ENCODE measurements at regions not wholly inside any gene's neighbourhood (a gene's known extent, or its start where the extent isn't known, plus 50 kb on each side); places are given as distances from the start of the nearest gene placed in this dataset.

DNA sequence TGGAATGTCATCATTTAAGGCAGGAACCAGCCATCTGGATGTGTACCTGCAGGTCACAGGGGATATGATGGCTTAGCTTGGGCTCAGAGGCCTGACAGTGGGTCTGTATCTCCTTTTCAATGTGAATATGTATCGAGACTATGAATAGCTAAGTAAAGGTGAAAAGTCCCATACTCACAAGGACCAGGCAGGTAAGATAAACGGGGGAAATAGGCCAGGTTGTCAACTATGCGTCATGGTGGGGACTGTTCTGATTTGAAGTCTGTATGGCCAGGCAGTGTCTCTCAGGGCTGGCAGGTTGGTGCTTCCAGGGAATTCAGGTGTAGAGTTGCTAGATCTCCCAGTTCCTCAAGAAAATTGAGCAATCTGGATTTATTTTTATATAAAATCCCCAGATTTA is 987.9 kb upstream of the WWC1 start:
- Mint-ChIP-seq H3K4me3 (no peak overlapping the region), H3K36me3 (ENCODE audit: low read depth) (no peaks in the 10 kb centered on the region), H3K27ac (no peak overlapping the region), H3K27me3 (no peaks in the 10 kb centered on the region), H3K4me1 (ENCODE audit: low read depth) (no peaks in the 10 kb centered on the region), H3K9me3 (peaks cover 45% of the 10 kb centered on the region)
- intact Hi-C loops (cut with micrococcal nuclease): no loop called here

- H3K4me1 Mint-ChIP-seq (ENCODE audit: low read depth): no peaks in the 10 kb centered on the region
- H3K9me3 Mint-ChIP-seq: peaks cover 33% of the 10 kb centered on the region
- no peaks in the 10 kb centered on the region for H3K27me3 Mint-ChIP-seq
- no peaks in the 10 kb centered on the region for H3K36me3 Mint-ChIP-seq (ENCODE audit: low read depth)
- intact Hi-C loops (cut with micrococcal nuclease): no loop called here
- no peak overlapping the region for H3K27ac Mint-ChIP-seq
- H3K4me3 Mint-ChIP-seq: no peak overlapping the region
Observed at GRCh38 chr5:167304834-167305469, 986.5 kb upstream of the WWC1 start.

- H3K27ac Mint-ChIP-seq: no peak overlapping the region
- no peaks in the 10 kb centered on the region for H3K36me3 Mint-ChIP-seq (ENCODE audit: low read depth)
- peaks cover 25% of the 10 kb centered on the region for H3K9me3 Mint-ChIP-seq
- H3K4me1 Mint-ChIP-seq (ENCODE audit: low read depth): no peaks in the 10 kb centered on the region
- intact Hi-C loops (cut with micrococcal nuclease): no loop called here
- no peak overlapping the region for H3K4me3 Mint-ChIP-seq
- no peaks in the 10 kb centered on the region for H3K27me3 Mint-ChIP-seq
Observed at GRCh38 chr5:167305591-167306213, 985.7 kb upstream of the WWC1 start.

- Mint-ChIP-seq H3K4me1 (ENCODE audit: low read depth) (no peaks in the 10 kb centered on the region), H3K9me3 (peaks cover 13% of the 10 kb centered on the region), H3K4me3 (no peak overlapping the region), H3K27me3 (no peaks in the 10 kb centered on the region), H3K36me3 (ENCODE audit: low read depth) (no peaks in the 10 kb centered on the region), H3K27ac (no peak overlapping the region)
- intact Hi-C loops (cut with micrococcal nuclease): no loop called here
Observed at GRCh38 chr5:167307042-167307441, 984.4 kb upstream of the WWC1 start.

GRCh38 chr5:167308466-167308865 is 983.0 kb upstream of the WWC1 start:
- Mint-ChIP-seq H3K27ac (no peak overlapping the region), H3K4me3 (no peak overlapping the region), H3K36me3 (ENCODE audit: low read depth) (no peaks in the 10 kb centered on the region)

DNA sequence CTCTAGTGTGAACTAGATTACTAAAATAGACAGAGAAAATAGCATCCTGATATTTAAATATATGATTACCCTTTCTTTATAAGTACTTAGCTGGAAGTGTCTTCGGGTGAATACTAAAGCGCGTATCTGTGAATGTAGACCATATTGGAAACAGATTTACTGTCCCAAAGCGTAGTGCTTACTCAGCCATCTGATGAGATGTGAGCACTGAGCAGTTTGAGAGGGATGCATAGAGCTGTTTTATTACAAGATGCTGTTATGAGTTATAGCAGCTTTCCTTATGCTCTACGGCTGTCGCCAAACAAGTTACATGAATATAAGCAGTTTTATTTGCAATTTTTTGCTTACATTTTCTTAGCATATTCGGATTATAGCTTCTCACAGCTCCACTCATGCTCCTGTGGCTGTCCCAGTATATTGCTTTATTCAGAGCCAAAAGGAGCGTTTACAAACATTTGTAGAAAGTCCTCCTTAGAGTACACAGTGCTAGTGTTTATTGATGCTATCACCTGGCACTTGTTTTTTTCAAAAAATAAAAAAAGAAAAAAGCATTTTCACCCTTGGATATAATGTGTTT is 981.4 kb upstream of the WWC1 start:
- Mint-ChIP-seq H3K4me3 (no peak overlapping the region), H3K36me3 (ENCODE audit: low read depth) (no peaks in the 10 kb centered on the region), H3K9me3 (no peaks in the 10 kb centered on the region), H3K27me3 (no peaks in the 10 kb centered on the region), H3K27ac (no peak overlapping the region), H3K4me1 (ENCODE audit: low read depth) (no peaks in the 10 kb centered on the region)
- intact Hi-C loops (cut with micrococcal nuclease): no loop called here

More at GRCh38 chr5:167308466-167308865, 983.0 kb upstream of the WWC1 start:
- Mint-ChIP-seq H3K4me1 (ENCODE audit: low read depth) (no peaks in the 10 kb centered on the region), H3K9me3 (no peaks in the 10 kb centered on the region), H3K27me3 (no peaks in the 10 kb centered on the region)
- intact Hi-C loops (cut with micrococcal nuclease): no loop called here

GRCh38 chr5:167311340-167311739 is 980.1 kb upstream of the WWC1 start:
- Mint-ChIP-seq H3K9me3 (no peaks in the 10 kb centered on the region), H3K36me3 (ENCODE audit: low read depth) (no peaks in the 10 kb centered on the region), H3K4me1 (ENCODE audit: low read depth) (no peaks in the 10 kb centered on the region), H3K4me3 (no peak overlapping the region), H3K27ac (no peak overlapping the region), H3K27me3 (no peaks in the 10 kb centered on the region)
- intact Hi-C loops (cut with micrococcal nuclease): no loop called here

GRCh38 chr5:167312225-167312624 is 979.2 kb upstream of the WWC1 start:
- Mint-ChIP-seq H3K27ac (no peak overlapping the region), H3K27me3 (no peaks in the 10 kb centered on the region), H3K4me1 (ENCODE audit: low read depth) (no peaks in the 10 kb centered on the region), H3K36me3 (ENCODE audit: low read depth) (no peaks in the 10 kb centered on the region), H3K9me3 (no peaks in the 10 kb centered on the region), H3K4me3 (no peak overlapping the region)
- intact Hi-C loops (cut with micrococcal nuclease): no loop called here

DNA sequence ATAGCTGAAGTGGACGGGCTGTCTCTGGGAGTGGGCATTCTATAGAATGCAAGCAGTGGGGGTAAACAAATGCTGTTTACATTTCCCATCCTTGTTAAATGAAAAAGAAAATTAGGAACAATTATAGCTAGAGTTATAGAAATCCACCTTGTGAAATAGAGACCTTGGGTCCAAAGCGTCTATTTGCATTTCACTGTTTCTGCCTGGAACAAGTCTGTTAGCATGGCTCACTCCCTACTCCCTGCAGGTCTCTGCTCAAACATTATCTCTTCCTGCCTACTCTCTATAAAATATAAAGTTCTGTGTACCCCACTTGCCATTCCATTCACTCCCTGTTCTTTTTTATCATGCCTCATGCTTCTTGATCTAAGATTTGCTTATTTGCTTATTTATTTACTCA is 975.7 kb upstream of the WWC1 start:
- Mint-ChIP-seq H3K9me3 (no peaks in the 10 kb centered on the region), H3K27me3 (no peaks in the 10 kb centered on the region), H3K27ac (no peak overlapping the region), H3K4me3 (no peak overlapping the region), H3K36me3 (ENCODE audit: low read depth) (no peaks in the 10 kb centered on the region), H3K4me1 (ENCODE audit: low read depth) (no peaks in the 10 kb centered on the region)
- intact Hi-C loops (cut with micrococcal nuclease): no loop called here

- Mint-ChIP-seq H3K4me1 (ENCODE audit: low read depth) (no peaks in the 10 kb centered on the region), H3K36me3 (ENCODE audit: low read depth) (no peaks in the 10 kb centered on the region), H3K27ac (no peak overlapping the region), H3K9me3 (no peaks in the 10 kb centered on the region), H3K27me3 (no peaks in the 10 kb centered on the region), H3K4me3 (no peak overlapping the region)
- intact Hi-C loops (cut with micrococcal nuclease): no loop called here
Observed at GRCh38 chr5:167317884-167318283, 973.6 kb upstream of the WWC1 start.

DNA sequence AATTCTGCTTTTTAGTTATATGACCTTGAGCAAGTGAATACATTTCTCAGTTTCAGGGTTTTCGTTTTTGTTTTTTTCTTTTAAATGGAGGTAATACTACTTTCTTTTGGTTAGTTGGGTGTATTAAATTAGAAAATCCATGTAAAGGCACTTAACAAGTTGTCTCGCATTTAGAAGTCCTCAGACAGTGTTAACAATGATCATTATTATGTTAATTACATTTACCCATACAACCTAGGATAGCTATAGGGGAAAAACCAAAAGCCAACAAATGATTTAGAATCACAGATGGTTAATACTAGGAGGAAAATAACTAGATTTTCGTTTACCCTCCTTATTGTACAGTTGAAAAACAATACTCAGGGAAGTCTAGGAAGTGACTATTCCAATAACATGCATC is 972.2 kb upstream of the WWC1 start:
- Mint-ChIP-seq H3K27ac (no peak overlapping the region), H3K27me3 (no peaks in the 10 kb centered on the region), H3K4me3 (no peak overlapping the region), H3K4me1 (ENCODE audit: low read depth) (no peaks in the 10 kb centered on the region), H3K9me3 (no peaks in the 10 kb centered on the region), H3K36me3 (ENCODE audit: low read depth) (no peaks in the 10 kb centered on the region)
- intact Hi-C loops (cut with micrococcal nuclease): no loop called here

DNA sequence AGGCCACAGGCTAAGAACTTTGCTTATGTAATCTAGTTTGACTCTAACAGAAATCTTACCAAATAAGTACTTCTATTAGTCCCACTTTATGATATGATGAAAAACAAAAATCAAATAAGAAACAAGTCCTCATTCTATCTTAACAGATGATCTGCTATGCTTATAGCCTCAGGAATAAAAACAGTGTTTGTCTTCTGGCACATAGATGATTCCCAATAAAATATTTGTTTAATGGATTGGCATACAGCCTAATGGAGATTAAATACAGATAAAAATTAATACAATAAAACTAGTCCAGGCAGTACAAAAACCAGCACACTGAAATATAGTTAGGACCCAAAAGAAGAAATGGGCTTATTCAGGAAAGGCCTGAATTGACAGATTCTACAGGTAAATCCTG is 971.4 kb upstream of the WWC1 start:
- Mint-ChIP-seq H3K4me3 (no peak overlapping the region), H3K4me1 (ENCODE audit: low read depth) (no peaks in the 10 kb centered on the region), H3K27me3 (no peaks in the 10 kb centered on the region), H3K9me3 (no peaks in the 10 kb centered on the region), H3K27ac (no peak overlapping the region), H3K36me3 (ENCODE audit: low read depth) (no peaks in the 10 kb centered on the region)
- intact Hi-C loops (cut with micrococcal nuclease): no loop called here

DNA sequence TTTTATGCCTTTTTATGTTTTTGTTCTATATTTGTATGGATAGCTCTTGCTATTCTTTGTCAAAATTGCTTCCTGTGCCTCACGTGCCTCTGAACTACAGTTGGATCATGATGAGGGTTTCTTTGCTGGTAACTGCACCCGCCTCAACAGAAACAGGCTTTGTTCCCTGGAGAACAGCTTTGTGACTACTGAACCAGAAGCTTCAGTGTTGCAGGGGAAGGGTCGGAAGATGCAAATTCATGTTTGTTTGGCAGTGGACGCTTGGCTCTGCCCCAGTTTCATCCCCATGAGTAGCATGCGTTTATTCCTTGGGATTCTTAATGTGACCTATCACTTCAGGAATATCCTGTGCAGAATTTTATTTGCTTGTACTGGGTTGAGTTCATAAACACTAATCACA is 959.1 kb upstream of the WWC1 start:
- Mint-ChIP-seq H3K4me3 (no peak overlapping the region), H3K27me3 (no peaks in the 10 kb centered on the region)

DNA sequence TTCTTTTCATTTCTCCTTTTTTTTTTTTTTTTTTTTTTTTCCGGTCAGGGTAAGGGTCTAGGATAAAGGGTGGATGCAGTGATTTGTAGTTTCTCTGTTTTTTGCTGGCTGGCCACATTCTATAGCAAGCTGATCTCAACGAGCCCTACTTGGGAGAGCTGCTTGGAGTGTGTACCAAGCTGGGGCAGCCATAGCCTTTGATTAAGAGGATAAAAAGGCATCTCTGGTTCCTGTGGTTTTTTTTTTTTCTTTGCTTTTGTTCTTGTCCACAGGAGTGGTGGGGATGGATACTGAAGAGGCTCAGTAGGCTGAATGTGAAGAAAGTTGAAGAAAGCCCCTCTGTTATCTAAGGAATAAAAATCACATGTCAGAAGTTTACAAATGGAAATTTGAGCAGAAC is 955.3 kb upstream of the WWC1 start:
- Mint-ChIP-seq H3K4me3 (no peak overlapping the region), H3K27ac (no peak overlapping the region), H3K27me3 (no peaks in the 10 kb centered on the region), H3K36me3 (ENCODE audit: low read depth) (no peaks in the 10 kb centered on the region), H3K9me3 (peaks cover 10% of the 10 kb centered on the region), H3K4me1 (ENCODE audit: low read depth) (no peaks in the 10 kb centered on the region)
- intact Hi-C loops (cut with micrococcal nuclease): no loop called here

More for the DNA sequence above, 959.1 kb upstream of the WWC1 start:
- Mint-ChIP-seq H3K4me1 (ENCODE audit: low read depth) (no peaks in the 10 kb centered on the region), H3K36me3 (ENCODE audit: low read depth) (no peaks in the 10 kb centered on the region), H3K9me3 (peaks cover 10% of the 10 kb centered on the region), H3K27ac (no peak overlapping the region)
- intact Hi-C loops (cut with micrococcal nuclease): no loop called here

GRCh38 chr5:167339205-167339604 is 952.2 kb upstream of the WWC1 start:
- Mint-ChIP-seq H3K4me3 (no peak overlapping the region), H3K9me3 (peaks cover 10% of the 10 kb centered on the region), H3K27me3 (no peaks in the 10 kb centered on the region), H3K4me1 (ENCODE audit: low read depth) (no peaks in the 10 kb centered on the region), H3K36me3 (ENCODE audit: low read depth) (no peaks in the 10 kb centered on the region), H3K27ac (no peak overlapping the region)
- intact Hi-C loops (cut with micrococcal nuclease): no loop called here

Data from dendritic cell treated with granulocyte-macrophage colony-stimulating factor and Interleukin-4, amounts not matched to agents 40 ng/mL and 50 ng/mL, for 4 days (primary cell).